GM12872 (cell line): ENCODE measurements at regions not wholly inside any gene's neighbourhood (a gene's known extent, or its start where the extent isn't known, plus 50 kb on each side); places are given as distances from the start of the nearest gene placed in this dataset.

Experiments
- CTCF ChIP-seq: IDR thresholded peaks from 3 replicates; pipeline ENCODE4 v1.5.1; 2011; ENCODE audit warnings: low read depth, mild to moderate bottlenecking, low read length, moderate library complexity; ENCODE audit not compliant: insufficient read depth

GRCh38 chr6:26306232-26306631 lies 58.8 kb upstream of the BTN3A2 start:
- no peak for TF ChIP-seq CTCF

- no peak for TF ChIP-seq CTCF
Measured at GRCh38 chr6:26307850-26308249, 57.1 kb upstream of the BTN3A2 start.

GRCh38 chr6:26309731-26310142 lies 55.3 kb upstream of the BTN3A2 start:
- TF ChIP-seq CTCF: no peak

- TF ChIP-seq CTCF: no peak
Measured at GRCh38 chr6:26311012-26311384, 54.0 kb upstream of the BTN3A2 start.

- TF ChIP-seq CTCF: no peak
Measured at GRCh38 chr6:26311385-26312095, 53.5 kb upstream of the BTN3A2 start.

- no peak for TF ChIP-seq CTCF
Measured at GRCh38 chr6:26312096-26312463, 52.9 kb upstream of the BTN3A2 start.

- no peak for TF ChIP-seq CTCF
Measured at GRCh38 chr6:26312501-26313397, 52.2 kb upstream of the BTN3A2 start.
